Body of pancreas (tissue), 4 donors: ENCODE measurements at regions not wholly inside any gene's neighbourhood (a gene's known extent, or its start where the extent isn't known, plus 50 kb on each side); places are given as distances from the start of the nearest gene placed in this dataset.

Source experiments
- ATAC-seq: fragments of 150-250 bp; one replicate; pipeline ENCODE4 v1.9.1; 2016
- DNase-seq, 4 donors: peaks; one replicate each; pipeline ENCODE4 v3.0.0-alpha.2; 2019
- H3K27ac ChIP-seq, 4 donors: fragments of 200-600 bp; sonication (generic); 1 replicate in 3 of 4; 2 replicates in 1 of 4; pipeline versions ENCODE4 v1.5.1 to v1.6.1; 2016 to 2019; ENCODE audit warnings: mild to moderate bottlenecking in 1 of 4, mixed read lengths in 1 of 4, moderate library complexity in 1 of 4
- H3K27me3 ChIP-seq, 2 donors: fragments of 200-600 bp; sonication (generic); one replicate each; pipeline ENCODE4 v1.6.0; 2016; ENCODE audit warnings: mild to moderate bottlenecking in 1 of 2
- H3K36me3 ChIP-seq, 2 donors: fragments of 200-600 bp; sonication (generic); replicated peaks in 1 of 2; 2 replicates each; pipeline ENCODE4 v1.5.1; 2016; ENCODE audit warnings: low read depth in 2 of 2; ENCODE audit not compliant: insufficient read depth in 1 of 2
- H3K4me1 ChIP-seq: fragments of 200-600 bp; sonication (generic); one replicate; pipeline ENCODE4 v1.6.0; 2016
- H3K4me3 ChIP-seq, 2 donors: fragments of 200-600 bp; sonication (generic); 1 replicate in 1 of 2; 2 replicates in 1 of 2; pipeline ENCODE4 v1.5.1; 2016 to 2019
- H3K9me3 ChIP-seq, 3 donors: fragments of 200-600 bp; sonication (generic); 1 replicate in 2 of 3; 2 replicates in 1 of 3; pipeline ENCODE4 v1.5.1; 2016
- POLR2A ChIP-seq, 3 donors: fragments of 450-650 bp; IDR thresholded peaks; one replicate each; pipeline ENCODE4 v1.6.1; 2016; ENCODE audit warnings: antibody characterized with exemption in 3 of 3, mild to moderate bottlenecking in 2 of 3
- WGBS, 2 donors: methylation state at CpG; one replicate each; pipeline ENCODE4 v1.1.5; 2017; 5-methylcytosine and 5-hydroxymethylcytosine counted together
- intact Hi-C: fragments of 100-400 bp; cut with DNase I; formaldehyde crosslinking; loops from one replicate; pipeline ENCODE4 v1.15.1; 2023
- TF ChIP-seq, protein P1 (sequence below), 7 experiments: fragments of 450-650 bp in 4 of 7; fragments of 200-600 bp in 3 of 7; sonication (generic) in 3 of 7; IDR thresholded peaks; one replicate each; pipeline ENCODE4 v1.5.1; 2016 to 2019; ENCODE audit warnings: antibody characterized with exemption in 7 of 7

DNA sequence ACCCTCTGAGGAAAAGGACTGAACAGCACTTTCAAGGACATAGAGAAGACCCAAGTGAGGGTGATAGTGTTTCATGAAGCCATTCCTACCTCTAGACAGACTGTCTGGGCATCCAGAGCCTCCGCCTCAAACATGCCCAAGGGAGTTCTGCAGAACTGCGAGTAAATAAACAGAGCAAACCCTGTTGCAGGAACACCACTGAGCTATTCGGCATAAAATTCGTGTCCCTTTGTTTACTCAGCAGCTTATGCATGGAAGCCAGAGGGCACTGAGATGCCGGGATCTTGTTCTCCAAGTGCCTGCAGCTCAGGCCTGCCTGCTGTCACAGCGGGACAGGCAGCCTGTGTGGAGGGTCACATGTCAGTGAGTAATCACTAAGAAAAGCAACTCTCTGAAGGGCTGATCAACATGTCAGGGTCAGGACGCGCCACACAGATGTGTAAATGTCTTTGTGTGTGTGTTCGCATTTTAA, 164.9 kb upstream of the HEY2 start:
- 37 to 44% methylated on average over 9 of the region's 9 CpGs for WGBS, 2 donors
- DNase-seq (no peak), ATAC-seq (no peak)
- no peak overlapping the region for H3K4me3 ChIP-seq
- intact Hi-C loops: no loop called here
- H3K27me3 ChIP-seq: no peaks in the 10 kb centered on the region
- H3K4me1 ChIP-seq: no peaks in the 10 kb centered on the region
- no peak overlapping the region for H3K27ac ChIP-seq
- H3K9me3 ChIP-seq: no peaks in the 10 kb centered on the region
- no peak for TF ChIP-seq POLR2A (IDR thresholded peaks at IDR 0.05)
- TF ChIP-seq, protein P1, sequence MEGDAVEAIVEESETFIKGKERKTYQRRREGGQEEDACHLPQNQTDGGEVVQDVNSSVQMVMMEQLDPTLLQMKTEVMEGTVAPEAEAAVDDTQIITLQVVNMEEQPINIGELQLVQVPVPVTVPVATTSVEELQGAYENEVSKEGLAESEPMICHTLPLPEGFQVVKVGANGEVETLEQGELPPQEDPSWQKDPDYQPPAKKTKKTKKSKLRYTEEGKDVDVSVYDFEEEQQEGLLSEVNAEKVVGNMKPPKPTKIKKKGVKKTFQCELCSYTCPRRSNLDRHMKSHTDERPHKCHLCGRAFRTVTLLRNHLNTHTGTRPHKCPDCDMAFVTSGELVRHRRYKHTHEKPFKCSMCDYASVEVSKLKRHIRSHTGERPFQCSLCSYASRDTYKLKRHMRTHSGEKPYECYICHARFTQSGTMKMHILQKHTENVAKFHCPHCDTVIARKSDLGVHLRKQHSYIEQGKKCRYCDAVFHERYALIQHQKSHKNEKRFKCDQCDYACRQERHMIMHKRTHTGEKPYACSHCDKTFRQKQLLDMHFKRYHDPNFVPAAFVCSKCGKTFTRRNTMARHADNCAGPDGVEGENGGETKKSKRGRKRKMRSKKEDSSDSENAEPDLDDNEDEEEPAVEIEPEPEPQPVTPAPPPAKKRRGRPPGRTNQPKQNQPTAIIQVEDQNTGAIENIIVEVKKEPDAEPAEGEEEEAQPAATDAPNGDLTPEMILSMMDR (IDR thresholded peaks at IDR 0.05): no peak
- H3K36me3 ChIP-seq: no peaks in the 10 kb centered on the region

DNA sequence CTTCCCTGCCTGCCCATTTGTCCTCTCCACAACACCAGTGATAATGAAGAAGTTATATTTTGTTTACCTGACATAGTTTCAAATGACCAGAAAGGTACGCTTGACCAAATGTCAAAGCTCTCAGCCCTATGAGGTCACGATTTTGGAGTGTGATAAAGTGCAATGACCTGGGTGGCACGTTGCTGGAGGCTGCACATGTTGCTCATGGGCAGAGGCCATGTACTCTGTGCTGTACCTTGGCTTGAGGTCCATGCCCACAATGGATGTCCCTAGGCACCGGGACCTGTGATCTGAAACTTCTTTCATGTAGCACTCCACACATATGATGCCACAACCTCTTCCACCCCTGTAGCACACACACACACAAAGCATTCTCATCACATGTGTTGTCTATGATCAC, 164.0 kb upstream of the HEY2 start:
- 73 to 75% methylated on average over 4 of the region's 4 CpGs for WGBS, 2 donors
- H3K4me1 ChIP-seq: no peaks in the 10 kb centered on the region
- no peak overlapping the region for H3K4me3 ChIP-seq
- no peaks in the 10 kb centered on the region for H3K36me3 ChIP-seq
- H3K27ac ChIP-seq: no peak overlapping the region
- DNase-seq: no peak
- H3K27me3 ChIP-seq: no peaks in the 10 kb centered on the region
- intact Hi-C loops: no loop called here
- TF ChIP-seq, protein P1 (IDR thresholded peaks at IDR 0.05): no peak
- no peak for TF ChIP-seq POLR2A (IDR thresholded peaks at IDR 0.05)
- no peak for ATAC-seq
- no peaks in the 10 kb centered on the region for H3K9me3 ChIP-seq

DNA sequence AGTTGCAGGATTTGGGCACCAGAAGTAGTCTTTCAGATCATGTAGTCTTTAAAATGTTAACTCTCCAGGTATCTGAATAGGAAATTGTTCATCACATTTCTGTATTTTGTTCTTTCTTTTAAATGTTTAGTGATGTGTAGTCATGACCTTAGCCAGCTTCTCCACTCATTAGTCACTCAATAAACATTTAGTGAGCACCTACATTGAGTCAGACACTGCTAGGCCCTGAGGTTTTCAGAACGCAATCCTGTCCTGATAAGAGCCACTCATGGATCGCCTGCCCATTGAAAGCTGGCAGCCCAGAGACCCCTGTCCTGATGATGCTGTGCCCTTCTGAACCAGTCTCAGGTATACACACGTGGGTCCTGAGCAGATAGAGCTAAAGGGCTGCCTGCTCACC, 163.4 kb upstream of the HEY2 start:
- TF ChIP-seq POLR2A (IDR thresholded peaks at IDR 0.05): no peak
- TF ChIP-seq, protein P1 (IDR thresholded peaks at IDR 0.05): no peak
- no peak for ATAC-seq
- Histone ChIP-seq H3K4me3 (no peak overlapping the region), H3K36me3 (no peaks in the 10 kb centered on the region), H3K27ac (no peak overlapping the region), H3K4me1 (no peaks in the 10 kb centered on the region), H3K9me3 (no peaks in the 10 kb centered on the region), H3K27me3 (no peaks in the 10 kb centered on the region)
- intact Hi-C loops: no loop called here
- WGBS, 2 donors: 68 to 73% methylated on average over 3 of the region's 3 CpGs
- DNase-seq: no peak

DNA sequence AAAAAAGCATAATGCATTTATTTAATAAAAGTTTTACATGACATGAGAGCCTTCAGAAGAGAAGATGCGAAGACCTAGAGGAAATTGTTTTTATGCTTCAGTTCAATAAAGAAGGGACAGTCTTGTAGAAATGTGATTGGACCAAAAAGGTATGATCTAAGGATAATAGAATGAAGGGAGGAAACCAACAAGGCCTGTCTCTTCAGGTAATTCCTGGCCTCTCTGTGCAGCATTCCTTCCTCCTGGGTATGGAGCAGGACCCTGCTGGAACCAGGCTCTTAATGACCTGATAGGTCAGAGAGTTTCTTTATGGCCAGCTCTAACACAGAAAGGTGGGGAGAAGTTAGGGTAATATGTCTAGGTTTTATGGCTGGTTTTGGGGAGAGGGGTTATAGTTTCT, 162.8 kb upstream of the HEY2 start:
- DNase-seq (no peak), ATAC-seq (no peak)
- Histone ChIP-seq H3K27me3 (no peaks in the 10 kb centered on the region), H3K4me3 (no peak overlapping the region), H3K36me3 (no peaks in the 10 kb centered on the region), H3K27ac (no peak overlapping the region), H3K9me3 (no peaks in the 10 kb centered on the region), H3K4me1 (no peaks in the 10 kb centered on the region)
- no peak for TF ChIP-seq POLR2A (IDR thresholded peaks at IDR 0.05)
- TF ChIP-seq, protein P1 (IDR thresholded peaks at IDR 0.05): no peak
- intact Hi-C loops: no loop called here
- 90 to 100% methylated on average over 1 of the region's 1 CpG for WGBS, 2 donors
